Ishikawa (cell line): ENCODE measurements at regions not wholly inside any gene's neighbourhood (a gene's known extent, or its start where the extent isn't known, plus 50 kb on each side); places are given as distances from the start of the nearest gene placed in this dataset.

Experiments
- CEBPB ChIP-seq: IDR thresholded peaks from 2 replicates; pipeline ENCODE4 v1.6.1; 2012
- CREB1 ChIP-seq: IDR thresholded peaks from 2 replicates; pipeline ENCODE4 v1.6.1; 2012; ENCODE audit warnings: low read depth
- NFIC ChIP-seq: IDR thresholded peaks from 2 replicates; pipeline ENCODE4 v1.6.1; 2012
- RAD21 ChIP-seq: IDR thresholded peaks from 2 replicates; pipeline ENCODE4 v1.6.1; 2012; ENCODE audit warnings: low read depth
- TCF12 ChIP-seq: IDR thresholded peaks from 2 replicates; pipeline ENCODE4 v1.6.1; 2012; ENCODE audit warnings: low read depth
- TEAD4 ChIP-seq: IDR thresholded peaks from 2 replicates; pipeline ENCODE4 v1.6.1; 2012
- YY1 ChIP-seq: IDR thresholded peaks from 2 replicates; pipeline ENCODE4 v1.6.1; 2012; ENCODE audit warnings: low read depth
- ZBTB7A ChIP-seq: IDR thresholded peaks from 2 replicates; pipeline ENCODE4 v1.6.1; 2012; ENCODE audit warnings: low read depth
- TF ChIP-seq, protein P1 (sequence below): IDR thresholded peaks from 2 replicates; pipeline ENCODE4 v1.6.1; 2012

DNA sequence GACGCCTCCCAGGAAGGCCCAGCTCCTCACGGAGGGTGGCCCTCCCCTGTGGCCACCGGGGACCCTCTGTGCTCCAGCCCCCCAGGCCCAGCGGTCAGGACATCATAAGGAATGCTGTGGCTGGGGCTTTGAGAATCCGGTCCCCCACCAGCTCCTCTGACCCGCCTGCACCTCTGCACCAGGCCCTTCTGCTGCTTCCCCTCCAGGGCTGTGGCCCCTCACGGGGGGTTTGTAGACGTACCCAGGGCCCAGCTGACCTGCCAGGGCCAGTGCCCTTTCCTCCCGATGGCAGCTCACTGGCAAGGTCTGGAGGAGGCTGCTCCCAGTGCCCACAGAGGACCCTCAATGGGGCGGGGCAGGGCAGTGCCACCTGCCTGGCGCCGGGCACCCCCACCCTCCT, 103.9 kb upstream of the TTC34 start:
- no peak for TF ChIP-seq ZBTB7A
- no peak for TF ChIP-seq RAD21
- TF ChIP-seq, protein P1, sequence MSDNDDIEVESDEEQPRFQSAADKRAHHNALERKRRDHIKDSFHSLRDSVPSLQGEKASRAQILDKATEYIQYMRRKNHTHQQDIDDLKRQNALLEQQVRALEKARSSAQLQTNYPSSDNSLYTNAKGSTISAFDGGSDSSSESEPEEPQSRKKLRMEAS, result no peak
- TF ChIP-seq TCF12, result no peak
- no peak for TF ChIP-seq CREB1
- no peak for TF ChIP-seq NFIC
- no peak for TF ChIP-seq CEBPB
- TF ChIP-seq YY1, result no peak
- no peak for TF ChIP-seq TEAD4
